CD8-positive, alpha-beta memory T cell (primary cell): ENCODE measurements at regions not wholly inside any gene's neighbourhood (a gene's known extent, or its start where the extent isn't known, plus 50 kb on each side); places are given as distances from the start of the nearest gene placed in this dataset.

Source experiments
- CTCF ChIA-PET: fragments of 350-600 bp; sonication (Branson Sonifier 250); formaldehyde crosslinking; loops from one replicate; lab custom pipeline; 2021; ENCODE audit warnings: antibody characterized with exemption; lab: Charles Lee
- POLR2A ChIA-PET: fragments of 350-600 bp; sonication (Branson Sonifier 250); formaldehyde crosslinking; loops from one replicate; lab custom pipeline; 2021; ENCODE audit warnings: antibody characterized with exemption; lab: Charles Lee
- DNase-seq, 5 donors: peaks; one replicate each; pipeline versions ENCODE4 v3.0.0 to v3.0.0-alpha.2; 2020 to 2022; ENCODE audit warnings: mixed read lengths in 1 of 5
- H3K27ac ChIP-seq: one replicate; pipeline ENCODE4 v1.7.0; 2013; ENCODE audit warnings: low read depth, mild to moderate bottlenecking, low read length, moderate library complexity
- H3K27me3 ChIP-seq: 2 replicates; pipeline ENCODE4 v1.7.0; 2013; ENCODE audit warnings: low read length, mild to moderate bottlenecking; ENCODE audit not compliant: insufficient read depth, poor library complexity, severe bottlenecking
- H3K36me3 ChIP-seq: 2 replicates; pipeline ENCODE4 v1.7.0; 2013; ENCODE audit warnings: mild to moderate bottlenecking, low read length, moderate library complexity; ENCODE audit not compliant: insufficient read depth
- H3K4me1 ChIP-seq: 2 replicates; pipeline ENCODE4 v1.7.0; 2013; ENCODE audit warnings: mild to moderate bottlenecking, low read length, moderate library complexity; ENCODE audit not compliant: insufficient read depth
- H3K4me3 ChIP-seq: 2 replicates; pipeline ENCODE4 v1.7.0; 2013; ENCODE audit warnings: mild to moderate bottlenecking, low read length
- H3K9me3 ChIP-seq: 2 replicates; pipeline ENCODE4 v1.7.0; 2013; ENCODE audit warnings: mild to moderate bottlenecking, low read length
- H3K27ac Mint-ChIP-seq, 8 donors: one replicate each; pipeline ENCODE4 v1.8.0; 2020 to 2021; ENCODE audit warnings: mixed read lengths in 8 of 8, mild to moderate bottlenecking in 6 of 8, inconsistent platforms in 3 of 8, moderate library complexity in 3 of 8
- H3K27me3 Mint-ChIP-seq, 2 donors: one replicate each; pipeline ENCODE4 v1.8.0; 2020 to 2021; ENCODE audit warnings: mixed read lengths in 2 of 2, mild to moderate bottlenecking in 1 of 2, moderate library complexity in 1 of 2
- H3K36me3 Mint-ChIP-seq, 3 donors: one replicate each; pipeline ENCODE4 v1.8.0; 2020 to 2021; ENCODE audit warnings: mixed read lengths in 3 of 3, inconsistent platforms in 1 of 3, mild to moderate bottlenecking in 1 of 3
- H3K4me1 Mint-ChIP-seq, 3 donors: one replicate each; pipeline ENCODE4 v1.8.0; 2020 to 2021; ENCODE audit warnings: mixed read lengths in 3 of 3, inconsistent platforms in 1 of 3, mild to moderate bottlenecking in 1 of 3
- H3K4me3 Mint-ChIP-seq, 7 donors: one replicate each; pipeline ENCODE4 v1.8.0; 2020 to 2021; ENCODE audit warnings: mixed read lengths in 7 of 7, mild to moderate bottlenecking in 6 of 7, moderate library complexity in 4 of 7, inconsistent platforms in 2 of 7
- H3K9me3 Mint-ChIP-seq, 5 donors: one replicate each; pipeline ENCODE4 v1.8.0; 2020 to 2022; ENCODE audit warnings: mixed read lengths in 5 of 5, mild to moderate bottlenecking in 3 of 5, moderate library complexity in 2 of 5, inconsistent platforms in 1 of 5

- Histone ChIP-seq H3K9me3 (no peaks in the 10 kb centered on the region), H3K4me3 (no peak overlapping the region), H3K27me3 (no peaks in the 10 kb centered on the region), H3K36me3 (no peaks in the 10 kb centered on the region), H3K4me1 (no peaks in the 10 kb centered on the region), H3K27ac (no peak overlapping the region)
- Mint-ChIP-seq H3K27ac (no peak overlapping the region), H3K9me3 (peaks cover 2 to 8% (median 4%) of the 10 kb centered on the region in 5 donors), H3K27me3 (no peaks in the 10 kb centered on the region), H3K4me1 (no peaks in the 10 kb centered on the region), H3K4me3 (no peak overlapping the region), H3K36me3 (no peaks in the 10 kb centered on the region)
- CTCF ChIA-PET, result no interaction called here
- DNase-seq, result no peak
- POLR2A ChIA-PET, result no interaction called here
Measured at GRCh38 chr4:134666640-134667039, 465.1 kb upstream of the PABPC4L start.

DNA sequence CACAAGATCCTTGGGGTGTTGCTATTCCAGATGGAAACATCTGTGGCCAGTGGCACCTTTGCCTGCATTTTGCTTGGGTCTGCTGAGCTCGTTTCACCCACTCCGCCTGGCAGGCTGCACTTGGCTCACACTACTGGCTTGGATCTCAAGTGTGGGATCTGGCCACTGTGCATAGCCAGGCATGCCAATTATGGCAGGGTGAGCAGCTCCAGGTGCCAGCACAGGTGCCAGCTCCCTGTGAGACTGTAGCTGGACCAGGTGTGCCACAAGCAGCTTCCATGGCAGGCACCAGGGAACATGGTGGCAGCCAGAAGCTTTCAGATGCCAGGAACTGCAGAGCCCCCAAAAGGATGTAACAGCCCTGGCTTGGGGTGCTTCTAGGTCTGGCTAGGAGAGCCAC, 463.8 kb upstream of the PABPC4L start:
- POLR2A ChIA-PET, result no interaction called here
- Mint-ChIP-seq H3K4me3 (no peak overlapping the region), H3K36me3 (no peaks in the 10 kb centered on the region), H3K27me3 (no peaks in the 10 kb centered on the region), H3K9me3 (peaks cover 4 to 18% (median 6%) of the 10 kb centered on the region in 5 donors), H3K27ac (no peak overlapping the region), H3K4me1 (no peaks in the 10 kb centered on the region)
- CTCF ChIA-PET, result interaction anchor here (0.8 kb wide), 1 partner anchor 9 kb away, joined by 3 read pairs; no protein-coding TSS in a partner anchor
- Histone ChIP-seq H3K27ac (no peak overlapping the region), H3K4me1 (no peaks in the 10 kb centered on the region), H3K9me3 (no peaks in the 10 kb centered on the region), H3K4me3 (no peak overlapping the region), H3K27me3 (no peaks in the 10 kb centered on the region), H3K36me3 (no peaks in the 10 kb centered on the region)
- DNase-seq, result no peak

- Histone ChIP-seq H3K9me3 (no peaks in the 10 kb centered on the region), H3K4me3 (no peak overlapping the region), H3K36me3 (no peaks in the 10 kb centered on the region), H3K27ac (no peak overlapping the region), H3K4me1 (no peaks in the 10 kb centered on the region), H3K27me3 (no peaks in the 10 kb centered on the region)
- H3K36me3 Mint-ChIP-seq, result no peaks in the 10 kb centered on the region
- no peak overlapping the region for H3K27ac Mint-ChIP-seq
- no peaks in the 10 kb centered on the region for H3K27me3 Mint-ChIP-seq
- no peaks in the 10 kb centered on the region for H3K4me1 Mint-ChIP-seq
- ChIA-PET POLR2A (no interaction called here), CTCF (no interaction called here)
- DNase-seq, result no peak
- H3K9me3 Mint-ChIP-seq, result peaks cover 1 to 19% (median 6%) of the 10 kb centered on the region in 5 donors
- H3K4me3 Mint-ChIP-seq, result no peak overlapping the region
Measured at GRCh38 chr4:134663742-134664141, 462.2 kb upstream of the PABPC4L start.

DNA sequence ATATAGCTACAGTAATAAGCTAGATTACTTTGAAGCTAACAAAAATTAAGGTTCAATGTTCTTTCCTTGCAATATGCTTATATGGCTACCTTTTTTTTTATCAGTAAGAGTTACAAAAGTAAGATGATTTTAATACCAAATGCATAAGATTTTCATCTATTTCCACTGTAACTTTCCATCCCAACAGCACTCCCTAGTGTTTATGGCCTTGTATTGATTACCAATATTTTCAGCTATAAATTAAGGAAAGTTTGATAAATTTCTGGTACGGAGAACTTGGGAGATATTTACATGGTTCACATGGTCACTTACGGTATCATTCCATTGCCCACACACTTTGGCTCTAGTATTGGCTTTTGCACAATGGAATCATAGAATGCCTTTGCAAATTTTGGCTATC, 448.9 kb upstream of the PABPC4L start:
- CTCF ChIA-PET, result no interaction called here
- H3K9me3 Mint-ChIP-seq, result peaks cover 0 to 4% (median 2%) of the 10 kb centered on the region in 5 donors

GRCh38 chr4:134645778-134646177, 444.2 kb upstream of the PABPC4L start:
- H3K27ac ChIP-seq, result no peak overlapping the region
- Mint-ChIP-seq H3K36me3 (no peaks in the 10 kb centered on the region), H3K4me1 (no peaks in the 10 kb centered on the region), H3K27ac (no peak overlapping the region), H3K4me3 (no peak overlapping the region), H3K9me3 (peaks cover 0 to 12% (median 2%) of the 10 kb centered on the region in 5 donors), H3K27me3 (no peaks in the 10 kb centered on the region)
- H3K9me3 ChIP-seq, result no peaks in the 10 kb centered on the region
- no peaks in the 10 kb centered on the region for H3K36me3 ChIP-seq
- POLR2A ChIA-PET, result no interaction called here
- DNase-seq, result no peak
- H3K4me1 ChIP-seq, result no peaks in the 10 kb centered on the region
- H3K4me3 ChIP-seq, result no peak overlapping the region
- CTCF ChIA-PET, result no interaction called here
- no peaks in the 10 kb centered on the region for H3K27me3 ChIP-seq

More for the DNA sequence above, 448.9 kb upstream of the PABPC4L start:
- Mint-ChIP-seq H3K4me1 (no peaks in the 10 kb centered on the region), H3K36me3 (no peaks in the 10 kb centered on the region), H3K27me3 (no peaks in the 10 kb centered on the region), H3K4me3 (no peak overlapping the region), H3K27ac (no peak overlapping the region)
- Histone ChIP-seq H3K27me3 (no peaks in the 10 kb centered on the region), H3K4me1 (no peaks in the 10 kb centered on the region), H3K4me3 (no peak overlapping the region), H3K27ac (no peak overlapping the region), H3K9me3 (no peaks in the 10 kb centered on the region), H3K36me3 (no peaks in the 10 kb centered on the region)
- DNase-seq, result no peak
- POLR2A ChIA-PET, result no interaction called here

DNA sequence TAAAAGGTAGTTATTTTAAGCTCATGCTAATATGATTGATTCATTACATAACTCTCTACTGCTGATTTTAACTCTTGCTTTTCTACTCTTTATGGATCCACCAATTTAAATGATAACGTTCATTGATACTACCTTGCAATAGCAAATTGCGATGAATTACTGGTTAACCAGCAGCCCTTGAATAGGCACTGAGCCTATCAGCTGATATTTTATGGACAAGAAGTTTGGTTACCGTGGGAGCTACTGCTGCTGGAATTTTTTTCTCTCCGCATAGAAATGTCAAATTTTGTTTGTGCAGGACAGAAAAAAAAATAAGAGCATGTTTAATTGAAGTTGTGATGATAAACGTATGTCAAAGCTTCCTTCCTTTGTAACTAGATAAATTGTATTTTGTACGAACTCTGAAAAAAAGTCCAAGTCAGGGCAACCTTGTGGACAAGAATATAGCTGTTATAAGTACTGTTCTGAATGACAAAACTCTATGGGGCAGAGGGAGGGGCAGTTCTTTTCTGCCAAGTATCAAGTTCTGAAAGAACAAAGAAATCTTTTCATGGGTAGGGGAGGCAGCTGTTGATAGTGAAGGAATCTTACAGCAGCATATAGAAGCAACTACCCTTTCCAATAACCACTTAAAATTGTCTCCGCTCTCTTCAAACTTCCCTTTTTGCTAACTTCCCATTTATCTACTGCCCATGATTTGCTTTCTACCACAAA, 434.9 kb upstream of the PABPC4L start:
- Histone ChIP-seq H3K27me3 (no peaks in the 10 kb centered on the region), H3K9me3 (no peaks in the 10 kb centered on the region), H3K4me1 (no peaks in the 10 kb centered on the region), H3K27ac (no peak overlapping the region), H3K4me3 (no peak overlapping the region), H3K36me3 (no peaks in the 10 kb centered on the region)
- peaks cover 5 to 36% (median 11%) of the 10 kb centered on the region in 5 donors for H3K9me3 Mint-ChIP-seq
- no peak for DNase-seq
- no peak overlapping the region for H3K4me3 Mint-ChIP-seq
- ChIA-PET POLR2A (no interaction called here), CTCF (interaction anchor here (1.0 kb wide), 1 partner anchor 10 kb away, joined by 3 read pairs; no protein-coding TSS in a partner anchor)
- H3K27me3 Mint-ChIP-seq, result no peaks in the 10 kb centered on the region
- no peak overlapping the region for H3K27ac Mint-ChIP-seq
- H3K36me3 Mint-ChIP-seq, result no peaks in the 10 kb centered on the region
- H3K4me1 Mint-ChIP-seq, result no peaks in the 10 kb centered on the region

GRCh38 chr4:134634301-134634700, 432.7 kb upstream of the PABPC4L start:
- POLR2A ChIA-PET, result no interaction called here
- Mint-ChIP-seq H3K27ac (no peak overlapping the region), H3K4me3 (no peak overlapping the region), H3K9me3 (peaks cover 5 to 23% (median 12%) of the 10 kb centered on the region in 5 donors), H3K36me3 (no peaks in the 10 kb centered on the region), H3K4me1 (no peaks in the 10 kb centered on the region), H3K27me3 (no peaks in the 10 kb centered on the region)
- Histone ChIP-seq H3K36me3 (no peaks in the 10 kb centered on the region), H3K9me3 (no peaks in the 10 kb centered on the region), H3K27ac (no peak overlapping the region), H3K27me3 (no peaks in the 10 kb centered on the region), H3K4me3 (no peak overlapping the region), H3K4me1 (no peaks in the 10 kb centered on the region)
- no peak for DNase-seq
- CTCF ChIA-PET, result interaction anchor here (0.7 kb wide), 1 partner anchor 262 kb away, joined by 4 read pairs; no protein-coding TSS in a partner anchor

- Mint-ChIP-seq H3K27me3 (no peaks in the 10 kb centered on the region), H3K36me3 (no peaks in the 10 kb centered on the region), H3K27ac (no peak overlapping the region), H3K4me3 (no peak overlapping the region), H3K9me3 (peaks cover 0 to 13% (median 8%) of the 10 kb centered on the region in 5 donors), H3K4me1 (no peaks in the 10 kb centered on the region)
- H3K9me3 ChIP-seq, result no peaks in the 10 kb centered on the region
- no peak overlapping the region for H3K27ac ChIP-seq
- ChIA-PET POLR2A (no interaction called here), CTCF (no interaction called here)
- no peak for DNase-seq
- H3K4me3 ChIP-seq, result no peak overlapping the region
- no peaks in the 10 kb centered on the region for H3K27me3 ChIP-seq
- H3K4me1 ChIP-seq, result no peaks in the 10 kb centered on the region
- no peaks in the 10 kb centered on the region for H3K36me3 ChIP-seq
Measured at GRCh38 chr4:134632056-134632455, 430.5 kb upstream of the PABPC4L start.
